AG04449 (cell line): ENCODE measurements at regions not wholly inside any gene's neighbourhood (a gene's known extent, or its start where the extent isn't known, plus 50 kb on each side); places are given as distances from the start of the nearest gene placed in this dataset.

ENCODE experiments used
- CTCF ChIA-PET: fragments of 350-600 bp; formaldehyde crosslinking; extraction: SDS; loops from one replicate; lab custom pipeline; 2021; ENCODE audit warnings: antibody characterized with exemption; lab: Yijun Ruan, JAX
- POLR2A ChIA-PET: fragments of 400-600, 350-600 bp; formaldehyde crosslinking; extraction: SDS; loops from one replicate; lab custom pipeline; 2020; ENCODE audit warnings: antibody characterized with exemption, inconsistent platforms; lab: Yijun Ruan, JAX
- DNase-seq: peaks from one replicate; pipeline ENCODE4 v3.0.0-alpha.2; 2010; ENCODE audit warnings: low read depth, low spot score
- H3K4me3 ChIP-seq: 2 replicates; pipeline ENCODE4 v1.5.1; 2011; ENCODE audit warnings: low read depth, mild to moderate bottlenecking, control low read depth, low read length
- TF ChIP-seq, protein P1 (sequence below): IDR thresholded peaks from one replicate; pipeline ENCODE4 v1.5.1; 2011; ENCODE audit warnings: mild to moderate bottlenecking, moderate library complexity, low read length, control low read depth, inconsistent platforms; ENCODE audit not compliant: insufficient read depth; ENCODE audit errors: missing control alignments

DNA sequence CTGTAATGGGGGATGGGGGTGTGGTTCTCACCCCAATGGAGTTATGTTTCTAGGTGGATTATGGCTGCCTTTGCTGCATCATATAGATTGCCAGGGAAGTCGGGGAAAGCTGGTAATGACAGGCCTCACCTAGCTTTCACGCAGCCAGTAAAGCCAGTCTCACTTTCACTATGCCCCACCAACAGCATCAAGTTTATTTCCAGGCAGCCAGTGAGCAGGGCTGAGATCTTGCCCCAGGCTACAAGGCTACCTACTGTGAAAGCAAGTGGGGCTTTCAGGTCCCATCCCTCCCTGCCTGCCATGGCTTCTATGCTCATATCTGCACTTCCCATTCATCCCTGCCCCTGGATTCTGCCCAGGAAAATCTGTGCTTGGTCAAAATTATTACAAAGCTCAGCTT is 61.7 kb upstream of the NXPH1 start:
- TF ChIP-seq, protein P1, sequence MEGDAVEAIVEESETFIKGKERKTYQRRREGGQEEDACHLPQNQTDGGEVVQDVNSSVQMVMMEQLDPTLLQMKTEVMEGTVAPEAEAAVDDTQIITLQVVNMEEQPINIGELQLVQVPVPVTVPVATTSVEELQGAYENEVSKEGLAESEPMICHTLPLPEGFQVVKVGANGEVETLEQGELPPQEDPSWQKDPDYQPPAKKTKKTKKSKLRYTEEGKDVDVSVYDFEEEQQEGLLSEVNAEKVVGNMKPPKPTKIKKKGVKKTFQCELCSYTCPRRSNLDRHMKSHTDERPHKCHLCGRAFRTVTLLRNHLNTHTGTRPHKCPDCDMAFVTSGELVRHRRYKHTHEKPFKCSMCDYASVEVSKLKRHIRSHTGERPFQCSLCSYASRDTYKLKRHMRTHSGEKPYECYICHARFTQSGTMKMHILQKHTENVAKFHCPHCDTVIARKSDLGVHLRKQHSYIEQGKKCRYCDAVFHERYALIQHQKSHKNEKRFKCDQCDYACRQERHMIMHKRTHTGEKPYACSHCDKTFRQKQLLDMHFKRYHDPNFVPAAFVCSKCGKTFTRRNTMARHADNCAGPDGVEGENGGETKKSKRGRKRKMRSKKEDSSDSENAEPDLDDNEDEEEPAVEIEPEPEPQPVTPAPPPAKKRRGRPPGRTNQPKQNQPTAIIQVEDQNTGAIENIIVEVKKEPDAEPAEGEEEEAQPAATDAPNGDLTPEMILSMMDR = no peak
- CTCF ChIA-PET = no interaction called here

GRCh38 chr7:8373851-8374250 is 59.6 kb upstream of the NXPH1 start:
- ChIA-PET CTCF (no interaction called here), POLR2A (no interaction called here)
- TF ChIP-seq, protein P1 = no peak
- no peak overlapping the region for H3K4me3 ChIP-seq
- no peak for DNase-seq

More for the DNA sequence above, 61.7 kb upstream of the NXPH1 start:
- POLR2A ChIA-PET = no interaction called here
- no peak overlapping the region for H3K4me3 ChIP-seq
- no peak for DNase-seq

DNA sequence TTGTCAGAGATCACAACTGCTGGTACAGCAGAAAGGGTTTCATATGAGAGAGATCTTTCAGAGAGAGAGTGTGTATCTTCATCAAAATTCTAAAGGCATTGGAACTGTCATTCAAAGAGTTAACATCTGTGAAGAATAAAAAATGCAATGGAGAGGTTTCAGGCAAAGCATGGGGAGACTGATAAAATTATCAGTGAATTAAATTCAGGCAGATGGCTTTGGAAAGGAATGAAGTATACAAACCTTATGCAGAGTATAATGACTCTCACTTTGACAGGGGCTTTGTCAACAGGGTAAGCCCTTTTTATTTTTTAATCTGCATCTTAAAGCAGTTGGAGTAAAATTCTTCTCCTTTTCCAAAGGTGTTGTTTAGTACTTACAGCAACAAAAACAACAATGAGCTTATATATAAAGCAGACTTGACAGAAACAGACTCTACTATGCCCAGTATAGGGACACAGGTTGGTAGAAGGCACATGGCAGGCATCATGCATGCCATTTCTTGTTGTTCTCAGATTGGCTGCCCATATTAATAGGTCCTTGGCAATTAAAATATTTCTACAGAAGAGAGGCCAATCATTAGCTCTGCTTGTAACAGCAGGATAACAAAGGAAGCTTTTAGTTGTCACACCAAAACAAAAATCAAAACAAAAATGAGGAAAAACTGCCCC is 54.9 kb upstream of the NXPH1 start:
- DNase-seq = no peak
- ChIA-PET POLR2A (no interaction called here), CTCF (no interaction called here)

DNA sequence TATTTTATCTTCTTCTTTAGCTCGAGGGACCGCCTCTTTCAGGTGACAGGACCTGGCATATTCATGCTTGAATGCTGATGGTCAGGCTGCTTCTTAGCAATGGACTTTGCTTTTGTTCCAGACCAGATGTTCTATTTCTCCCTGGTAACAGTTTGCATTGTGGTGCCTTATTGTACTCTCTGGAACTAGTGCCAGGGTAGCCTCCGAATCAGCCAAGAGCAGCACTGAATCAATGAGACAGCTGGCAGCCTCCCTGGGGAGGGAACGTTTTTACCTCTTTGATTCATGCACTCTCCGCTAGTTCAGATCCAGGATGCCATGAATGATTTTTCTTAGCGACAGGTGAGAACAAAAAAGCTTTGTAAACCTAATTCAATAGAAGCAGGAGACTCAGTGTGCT is 54.1 kb upstream of the NXPH1 start:
- TF ChIP-seq, protein P1 = no peak
- POLR2A ChIA-PET = no interaction called here
- CTCF ChIA-PET = no interaction called here
- DNase-seq = no peak
- no peak overlapping the region for H3K4me3 ChIP-seq

More for the DNA sequence above, 54.9 kb upstream of the NXPH1 start:
- TF ChIP-seq, protein P1 = no peak
- H3K4me3 ChIP-seq = no peak overlapping the region

DNA sequence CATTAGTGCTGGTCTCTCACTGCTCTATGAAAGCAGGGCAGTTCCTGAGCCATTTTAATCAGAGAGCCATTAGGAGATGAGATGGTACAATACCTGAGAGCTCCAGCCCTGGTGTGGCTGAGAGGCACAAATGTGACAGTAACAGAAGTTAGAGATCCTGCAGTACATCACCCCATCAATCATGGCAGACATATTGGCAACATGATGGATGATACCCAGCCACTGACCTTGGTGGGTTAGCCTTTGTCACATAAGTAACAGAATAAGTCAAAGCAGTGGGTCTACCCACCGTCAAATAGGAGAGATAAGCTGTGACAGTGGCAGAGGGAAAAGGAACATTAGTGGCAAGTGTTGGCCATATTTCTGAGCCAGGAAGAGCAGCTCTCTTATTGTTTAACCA is 53.3 kb upstream of the NXPH1 start:
- CTCF ChIA-PET = no interaction called here
- H3K4me3 ChIP-seq = no peak overlapping the region
- POLR2A ChIA-PET = no interaction called here
- TF ChIP-seq, protein P1 = no peak
- no peak for DNase-seq

- TF ChIP-seq, protein P1 = no peak
- ChIA-PET POLR2A (no interaction called here), CTCF (no interaction called here)
Measured at GRCh38 chr7:8382004-8382730, 51.2 kb upstream of the NXPH1 start.

More at GRCh38 chr7:8382004-8382730, 51.2 kb upstream of the NXPH1 start:
- no peak overlapping the region for H3K4me3 ChIP-seq
- DNase-seq = no peak
